ENCODE measurements at regions not wholly inside any gene's neighbourhood (a gene's known extent, or its start where the extent isn't known, plus 50 kb on each side); places are given as distances from the start of the nearest gene placed in this dataset.

GRCh38 chr14:34030864-34031263, 80.0 kb upstream of the EGLN3 start:
- TF ChIP-seq CTCF (IDR thresholded peaks at IDR 0.05) (no peak), POLR2A (IDR thresholded peaks at IDR 0.05) (no peak)

All from Peyer's patch (tissue), 4 donors.